GM19397 (cell line): ENCODE measurements at regions not wholly inside any gene's neighbourhood (a gene's known extent, or its start where the extent isn't known, plus 50 kb on each side); places are given as distances from the start of the nearest gene placed in this dataset.
"Not testable (repeated sequence)": the region's sequence is repeated elsewhere in the genome, so short reads cannot be mapped to it uniquely, and the experiment has no call there.

Source experiments
- ATAC-seq: cut with Tn5 transposase; IDR thresholded peaks from one replicate; pipeline ENCODE4 v1.9.1; 2021; ENCODE audit warnings: mild to moderate bottlenecking, moderate library complexity; ENCODE audit not compliant: unreplicated experiment

GRCh38 chr10:21157664-21158063 is 260.6 kb upstream of the NEBL start:
- ATAC-seq = no peak

DNA sequence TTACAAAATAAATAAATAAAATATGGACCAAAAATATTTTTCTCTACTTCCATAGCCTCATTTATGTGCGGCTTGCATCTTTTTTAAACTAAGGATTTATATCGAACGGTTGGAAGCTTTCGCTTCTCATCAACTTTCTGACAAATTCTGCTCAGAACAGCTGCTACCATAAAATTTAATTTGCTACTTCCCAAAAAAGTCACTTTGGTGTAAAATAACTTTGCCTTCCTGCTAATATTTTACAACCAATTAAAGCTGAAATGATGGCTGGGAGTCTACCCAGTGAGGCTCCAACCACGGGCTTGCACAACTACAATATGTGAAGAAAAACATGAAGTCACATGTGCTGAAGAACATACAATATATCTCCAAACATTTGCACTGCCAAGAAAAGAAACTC is 253.1 kb upstream of the NEBL start:
- ATAC-seq = no peak

GRCh38 chr10:21146436-21146789 is 249.3 kb upstream of the NEBL start:
- no peak for ATAC-seq

DNA sequence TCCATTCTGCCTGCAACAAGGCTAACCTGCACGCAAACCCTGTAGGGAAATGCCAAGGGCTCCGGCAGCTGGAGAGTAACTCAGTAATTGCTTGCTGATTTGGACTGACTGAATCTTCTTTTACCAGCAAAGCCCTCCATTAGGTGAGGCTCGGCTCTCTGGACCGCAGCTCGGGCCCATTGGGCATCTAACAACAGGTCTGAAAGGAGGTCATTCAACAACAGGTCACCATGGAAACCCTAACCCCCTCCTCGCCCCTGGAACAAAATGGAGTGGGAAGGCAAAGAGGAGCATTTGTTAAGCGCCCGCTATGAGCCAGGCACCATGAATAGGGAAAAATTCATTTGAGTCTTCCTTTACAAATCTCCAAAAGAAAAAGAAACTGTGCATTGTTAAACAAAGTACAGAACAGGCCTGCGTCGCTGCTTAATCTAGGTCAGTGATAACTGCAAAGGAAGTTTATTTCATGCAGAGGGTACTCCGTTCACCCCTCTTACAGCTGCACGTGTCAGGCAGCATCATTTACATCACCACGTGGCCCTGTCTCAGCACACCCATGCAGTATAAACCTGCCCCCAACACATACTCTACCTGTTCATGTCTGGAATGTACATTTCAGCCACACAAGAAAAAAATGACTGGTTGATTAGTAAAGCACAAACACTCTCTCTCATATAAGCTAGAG is 248.8 kb upstream of the NEBL start:
- no peak for ATAC-seq

DNA sequence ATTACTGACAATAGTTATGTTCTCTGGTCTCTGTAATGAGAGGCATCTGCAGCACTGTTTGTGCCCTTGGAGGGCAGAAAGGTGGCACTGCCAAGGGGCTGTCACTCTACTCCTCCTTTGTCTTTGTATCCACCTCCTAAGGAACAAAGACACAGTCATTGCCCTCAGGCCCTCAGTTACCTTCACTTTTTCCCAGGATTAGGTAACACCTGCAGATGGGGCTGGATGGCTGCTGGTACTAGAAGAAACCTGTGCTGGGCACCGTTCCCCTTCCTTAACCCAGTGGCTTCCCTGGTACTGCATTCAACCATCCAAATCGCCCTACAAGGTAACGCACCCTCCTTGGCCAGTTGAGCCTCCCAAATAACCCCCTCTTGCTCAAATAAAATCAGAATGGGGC is 246.9 kb upstream of the NEBL start:
- ATAC-seq = no peak

- no peak for ATAC-seq
These were observed 244.9 kb upstream of the NEBL start for GRCh38 chr10:21141946-21142492.

DNA sequence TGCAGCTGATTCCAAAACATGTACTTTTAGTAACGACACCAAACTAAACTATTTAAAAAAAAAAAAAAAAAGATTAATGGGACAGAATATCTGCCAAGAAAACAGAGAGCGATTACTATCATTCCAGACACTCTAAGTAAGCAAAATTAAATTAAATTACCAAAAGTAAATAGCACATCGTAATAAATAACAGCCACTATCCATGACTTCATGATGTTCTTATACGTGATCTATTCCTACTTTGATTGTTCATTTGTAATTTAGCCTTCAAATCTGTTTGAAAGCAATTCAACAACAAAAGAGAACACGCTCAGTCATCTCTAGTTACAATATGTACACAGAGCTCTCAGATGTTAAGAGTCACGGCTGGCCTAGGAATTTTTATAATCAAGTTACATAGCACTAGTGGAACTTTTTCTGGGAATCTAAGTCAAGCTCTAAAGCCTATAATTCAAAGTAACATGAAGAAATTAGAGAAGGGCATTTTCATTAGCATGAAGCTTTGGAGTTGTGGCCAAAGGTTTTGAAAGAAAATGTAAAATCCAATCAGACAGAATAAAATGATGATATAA is 241.7 kb upstream of the NEBL start:
- no peak for ATAC-seq

DNA sequence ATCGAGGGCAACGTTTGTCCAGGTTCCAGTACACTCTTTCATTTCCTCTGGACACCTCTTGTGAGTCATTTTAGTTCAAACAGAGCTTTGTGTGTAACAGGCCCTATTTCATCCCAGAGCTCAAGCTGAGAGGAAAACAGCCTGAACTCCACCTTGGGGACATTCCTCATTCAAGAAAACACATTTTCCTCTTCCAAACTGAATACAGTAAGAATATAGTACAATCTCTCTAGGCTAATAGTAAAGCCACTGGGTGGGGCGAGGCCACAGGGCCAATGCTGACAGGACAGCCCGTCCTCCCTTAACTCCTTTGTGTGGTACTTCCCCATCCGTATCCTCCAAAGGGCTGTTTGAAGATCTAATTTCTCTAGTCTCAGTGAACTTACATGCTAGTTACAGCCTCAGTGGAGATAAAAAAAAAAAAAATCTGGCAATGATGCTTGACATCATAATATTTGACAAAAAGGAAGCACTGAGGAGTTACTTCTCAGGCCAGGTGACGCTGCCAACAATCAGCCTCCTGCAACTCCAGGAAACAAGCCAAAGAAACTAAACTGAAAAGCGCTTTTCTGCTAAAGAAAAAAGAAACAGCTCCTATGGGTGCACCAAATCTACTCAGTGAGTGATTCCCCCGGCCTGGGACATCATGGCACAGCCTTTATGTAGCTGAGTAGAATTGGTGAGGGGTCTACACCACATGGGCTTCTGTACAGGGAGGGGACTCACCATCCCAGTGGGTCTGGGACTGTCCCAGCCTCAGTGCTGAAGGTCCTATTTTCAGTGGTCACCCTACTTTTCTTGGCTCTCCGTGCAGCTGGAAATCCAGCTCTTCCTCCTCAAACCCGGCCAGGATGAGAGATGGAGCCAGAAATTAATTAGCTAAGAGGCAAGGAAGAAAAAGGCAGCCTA is 238.2 kb upstream of the NEBL start:
- ATAC-seq = no peak

DNA sequence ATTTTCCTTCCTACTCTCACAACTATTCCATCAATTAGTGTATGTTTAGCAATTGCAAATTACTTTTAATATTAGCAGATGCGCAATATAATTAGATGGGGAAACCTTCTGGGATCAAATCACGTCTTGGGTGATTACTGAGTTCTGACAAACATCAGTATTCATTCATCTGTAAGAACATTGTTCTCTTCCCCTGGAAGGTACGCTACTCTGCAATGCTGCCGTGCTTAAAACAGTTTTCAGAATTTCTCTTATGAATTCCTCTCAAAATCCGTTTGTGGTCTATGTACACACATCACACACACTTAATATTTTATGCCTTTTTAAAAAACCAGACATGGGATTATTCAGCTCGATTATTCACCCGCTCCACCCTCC is 237.5 kb upstream of the NEBL start:
- no peak for ATAC-seq

GRCh38 chr10:21130683-21131442 is 233.8 kb upstream of the NEBL start:
- no peak for ATAC-seq

DNA sequence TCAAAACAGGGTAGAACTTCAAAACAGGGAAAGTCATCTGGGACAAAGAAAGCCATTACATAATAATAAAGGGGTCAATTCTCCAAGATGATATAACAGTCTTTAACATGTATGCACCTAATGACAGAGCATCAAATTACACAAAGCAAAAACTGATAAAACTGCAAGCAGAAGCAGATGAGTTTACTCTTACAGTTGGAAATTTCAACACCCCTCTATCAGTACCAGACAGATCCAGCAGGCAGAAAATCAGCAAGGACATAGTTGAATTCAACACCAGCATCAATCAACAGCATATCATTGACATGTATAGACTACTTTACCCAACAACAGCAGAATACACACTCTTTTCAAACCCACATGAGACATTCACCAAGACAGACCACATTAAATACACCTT is 233.0 kb upstream of the NEBL start:
- ATAC-seq = no peak

DNA sequence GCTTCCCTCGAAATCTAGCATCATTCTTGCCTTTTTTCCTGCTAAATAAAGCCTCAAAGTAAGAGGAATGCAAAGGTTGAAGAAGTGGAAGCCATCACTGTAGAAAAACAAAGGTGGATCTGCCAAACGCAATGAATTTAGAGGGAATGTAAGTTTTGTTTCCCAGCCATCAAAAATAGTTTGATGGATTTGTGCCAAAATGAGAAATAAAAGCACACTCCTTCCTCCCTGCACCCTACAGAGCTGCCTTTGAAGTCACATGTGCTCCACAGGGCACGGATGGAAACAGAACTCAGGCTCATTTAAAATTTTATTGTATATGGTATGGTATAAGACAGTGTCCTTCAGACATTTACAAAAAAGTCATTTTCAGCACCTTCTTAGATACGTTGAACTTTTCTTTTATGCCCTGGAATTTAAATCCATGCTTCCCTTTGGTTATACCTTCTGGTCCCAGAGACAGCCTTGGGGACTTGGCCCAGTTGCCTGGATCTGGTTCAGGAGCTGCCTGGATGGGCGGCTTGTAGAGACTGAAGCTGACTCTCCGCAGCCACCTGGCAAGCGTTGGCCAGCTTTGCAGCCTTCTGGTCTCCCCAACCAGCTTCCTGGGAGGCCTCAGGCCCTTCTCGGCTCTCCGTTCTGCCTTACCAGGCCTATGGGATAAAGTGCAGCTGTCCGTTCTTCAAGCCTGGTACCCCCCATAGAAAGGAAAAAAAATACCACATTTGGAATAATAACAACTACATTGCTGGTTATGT is 228.5 kb upstream of the NEBL start:
- ATAC-seq = no peak

DNA sequence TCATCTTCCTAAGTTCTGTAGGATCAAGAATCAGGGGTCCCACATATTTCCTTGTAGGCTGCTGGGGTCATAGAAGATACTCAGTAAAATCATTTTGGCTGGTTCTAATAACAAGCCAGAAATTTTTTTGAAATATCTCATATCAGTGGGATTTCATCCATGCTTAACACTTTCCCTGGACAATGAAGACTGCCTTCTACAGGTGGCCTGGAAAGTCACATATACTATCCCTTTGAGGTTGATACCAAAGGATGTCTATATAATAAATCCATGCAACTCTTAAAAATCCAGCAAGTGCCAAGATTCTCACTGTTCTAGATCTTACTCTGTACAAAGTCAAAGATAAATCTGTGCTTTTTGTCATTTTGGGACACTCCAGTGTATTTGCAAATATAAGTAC is 225.8 kb upstream of the NEBL start:
- ATAC-seq = no peak

DNA sequence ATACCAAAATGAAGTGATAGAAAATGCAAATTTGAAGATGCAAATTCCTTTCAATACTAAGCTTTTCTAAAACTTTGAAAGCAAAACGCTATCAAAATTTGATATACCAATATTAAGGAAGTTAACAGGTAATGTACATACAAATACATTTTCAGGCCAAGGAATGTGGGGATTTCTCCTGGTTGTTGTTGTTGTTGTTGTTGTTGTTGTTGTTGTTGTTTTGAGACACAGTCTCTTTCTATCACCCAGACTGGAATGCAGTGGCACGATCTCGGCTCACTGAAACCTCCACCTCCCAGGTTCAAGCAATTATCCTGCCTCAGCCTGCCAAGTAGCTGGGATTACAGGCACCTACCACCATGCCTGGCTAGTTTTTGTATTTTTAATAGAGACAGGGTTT is 224.7 kb upstream of the NEBL start:
- not testable (repeated sequence) for ATAC-seq

DNA sequence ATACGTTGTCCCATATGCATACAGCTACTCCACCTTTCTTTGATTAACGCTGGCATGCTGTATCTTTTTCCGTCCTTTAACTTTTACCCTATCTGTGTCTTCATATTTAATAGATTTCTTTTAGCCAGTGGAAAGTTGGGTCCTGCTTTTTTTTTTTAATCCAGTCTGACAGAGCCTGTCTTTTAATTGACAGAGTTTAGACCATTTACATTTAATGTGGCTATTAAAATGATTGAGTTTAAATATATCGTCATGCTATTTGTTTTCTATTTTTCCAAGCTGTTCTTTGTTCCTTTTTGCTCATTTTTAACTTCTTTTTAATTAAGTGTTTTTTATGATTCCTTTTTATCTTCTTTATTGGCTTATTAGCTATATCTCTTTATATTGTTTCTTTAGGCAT is 217.6 kb upstream of the NEBL start:
- no peak for ATAC-seq

DNA sequence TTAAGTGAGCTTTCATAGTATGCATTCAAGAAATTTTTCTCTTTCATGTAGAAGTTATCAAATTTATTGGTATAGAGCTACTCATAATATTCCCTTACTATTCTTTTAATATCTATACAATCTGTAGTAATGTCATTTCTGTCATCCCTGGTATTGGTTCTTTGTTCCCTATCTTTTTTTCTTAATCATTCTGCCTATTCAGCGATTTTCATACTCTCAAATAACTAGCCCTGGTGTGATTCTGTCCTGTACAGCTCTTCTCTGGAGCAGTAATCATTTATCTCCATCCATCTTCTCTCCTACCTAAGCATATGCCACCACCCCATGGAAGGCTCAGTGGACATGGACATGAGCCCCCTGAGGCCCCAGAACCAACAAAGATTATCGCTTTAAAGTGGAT is 213.2 kb upstream of the NEBL start:
- no peak for ATAC-seq

DNA sequence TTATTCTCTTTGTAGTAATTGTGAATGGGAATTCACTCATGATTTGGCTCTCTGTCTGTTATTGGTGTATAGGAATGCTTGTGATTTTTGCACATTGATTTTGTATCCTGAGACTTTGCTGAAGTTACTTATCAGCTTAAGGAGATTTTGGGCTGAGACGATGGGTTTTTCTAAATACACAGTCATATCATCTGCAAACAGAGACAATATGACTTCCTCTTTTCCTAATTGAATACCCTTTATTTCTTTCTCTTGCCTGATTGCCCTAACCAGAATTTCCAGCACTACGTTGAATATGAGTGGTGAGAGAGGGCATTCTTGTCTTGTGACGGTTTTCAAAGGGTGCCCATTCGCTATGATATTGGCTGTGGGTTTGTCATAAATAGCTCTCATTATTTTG is 209.8 kb upstream of the NEBL start:
- not testable (repeated sequence) for ATAC-seq

GRCh38 chr10:21105331-21105730 is 208.2 kb upstream of the NEBL start:
- ATAC-seq = not testable (repeated sequence)

DNA sequence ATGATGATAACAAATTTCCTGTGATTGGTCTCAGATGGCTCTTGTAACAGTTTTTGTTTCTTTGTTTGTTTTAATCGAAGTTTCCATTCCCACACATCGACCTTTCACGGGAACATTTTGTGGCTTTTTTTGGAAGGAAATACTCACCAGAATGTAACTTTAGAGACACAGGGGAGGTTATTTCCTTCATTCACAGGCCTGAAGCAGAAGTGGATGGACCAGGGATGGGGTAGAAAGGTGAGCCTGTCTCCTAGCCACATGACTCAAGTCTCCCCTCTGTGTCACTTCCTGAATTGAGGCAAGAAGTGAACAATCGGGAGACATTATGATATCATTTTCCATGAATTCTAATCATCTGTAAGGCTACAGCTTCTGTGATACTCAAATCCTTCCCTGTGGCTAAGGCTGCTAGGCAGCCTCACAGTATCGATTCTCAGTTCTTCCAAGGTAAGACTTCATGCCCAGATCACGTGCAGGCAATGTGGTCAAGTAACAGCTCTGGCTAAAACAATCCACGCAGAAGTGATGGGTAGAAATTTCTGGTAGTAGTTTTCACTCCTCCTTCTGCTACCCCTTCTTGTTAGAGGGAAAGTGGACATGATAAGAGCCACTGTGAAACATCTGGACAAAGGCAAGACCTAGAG is 203.9 kb upstream of the NEBL start:
- ATAC-seq = no peak

DNA sequence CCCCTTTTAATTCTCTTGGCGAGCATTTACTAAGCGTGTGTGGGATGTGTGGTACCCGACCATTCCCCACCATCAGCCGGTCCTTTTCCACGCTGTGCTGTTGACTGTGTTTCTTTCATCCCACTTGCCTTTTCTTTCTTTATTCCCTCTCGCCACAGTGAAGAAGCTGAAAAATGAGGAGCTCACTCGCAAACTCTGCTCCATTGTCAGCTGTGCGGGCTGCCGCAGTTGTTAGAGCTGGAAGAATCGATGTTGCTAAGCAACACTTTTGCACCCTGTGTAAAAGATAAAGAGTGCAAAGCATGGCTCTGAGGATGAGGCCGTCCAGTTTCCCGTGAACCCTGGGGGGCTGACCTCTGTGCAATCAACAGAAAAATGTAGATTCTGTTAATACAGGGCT is 203.1 kb upstream of the NEBL start:
- no peak for ATAC-seq
